HEK293T (cell line): ENCODE measurements at regions not wholly inside any gene's neighbourhood (a gene's known extent, or its start where the extent isn't known, plus 50 kb on each side); places are given as distances from the start of the nearest gene placed in this dataset.

Experiments
- CTBP1 ChIP-seq: fragments of 450-650 bp; IDR thresholded peaks from 2 replicates; pipeline ENCODE4 v1.6.1; 2016; ENCODE audit warnings: borderline replicate concordance
- FOXK2 ChIP-seq: fragments of 450-650 bp; IDR thresholded peaks from 2 replicates; pipeline ENCODE4 v1.6.1; 2016; ENCODE audit warnings: mild to moderate bottlenecking
- LEF1 ChIP-seq: fragments of 450-650 bp; IDR thresholded peaks from 2 replicates; pipeline ENCODE4 v1.6.1; 2017; ENCODE audit warnings: mild to moderate bottlenecking, borderline replicate concordance
- NFRKB ChIP-seq: fragments of 450-650 bp; IDR thresholded peaks from 2 replicates; pipeline ENCODE4 v1.6.1; 2016; ENCODE audit warnings: mild to moderate bottlenecking, moderate library complexity
- SP1 ChIP-seq: fragments of 450-650 bp; IDR thresholded peaks from 2 replicates; pipeline ENCODE4 v1.6.1; 2017
- TF ChIP-seq, protein P1 (sequence below): fragments of 450-650 bp; IDR thresholded peaks from 2 replicates; pipeline ENCODE4 v1.6.1; 2016

DNA sequence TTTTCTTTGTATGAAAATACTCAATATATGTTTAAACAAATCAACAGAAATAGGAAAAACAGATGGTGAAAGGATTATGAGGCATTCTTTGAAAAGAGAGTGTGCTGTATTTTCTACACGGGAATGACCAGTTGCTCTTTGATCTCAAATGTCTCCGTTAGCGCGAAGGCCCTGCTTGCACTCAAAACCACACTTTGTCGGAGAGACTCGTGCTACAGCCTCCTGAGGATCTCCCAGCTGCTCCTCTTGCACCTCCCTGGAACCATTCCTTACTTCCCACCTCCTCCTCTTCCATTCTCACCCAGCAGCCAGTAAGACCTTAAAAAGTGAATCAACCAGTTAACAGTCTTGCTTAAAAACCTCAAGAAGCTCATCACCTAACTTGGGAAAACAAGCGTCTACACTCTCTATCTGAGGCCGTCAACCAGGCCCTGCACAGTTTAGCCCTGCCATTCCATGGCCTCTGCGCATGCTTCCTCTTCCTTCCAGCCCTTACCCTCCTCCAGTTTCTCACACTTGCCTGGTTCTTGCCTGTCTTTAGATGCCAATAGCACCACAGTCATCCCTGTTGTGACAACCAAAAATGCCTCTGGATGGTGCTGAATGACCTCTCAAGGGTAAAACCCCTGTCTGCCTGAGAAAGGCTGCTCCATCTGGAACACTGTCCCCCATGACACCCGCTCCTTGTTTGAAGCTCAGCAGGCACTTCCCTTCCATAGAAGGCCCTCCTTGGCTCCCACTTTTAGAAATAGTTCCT is 594.7 kb upstream of the WWC1 start:
- TF ChIP-seq LEF1 = no peak
- TF ChIP-seq NFRKB = no peak
- no peak for TF ChIP-seq FOXK2
- no peak for TF ChIP-seq CTBP1
- TF ChIP-seq SP1 = no peak
- TF ChIP-seq, protein P1, sequence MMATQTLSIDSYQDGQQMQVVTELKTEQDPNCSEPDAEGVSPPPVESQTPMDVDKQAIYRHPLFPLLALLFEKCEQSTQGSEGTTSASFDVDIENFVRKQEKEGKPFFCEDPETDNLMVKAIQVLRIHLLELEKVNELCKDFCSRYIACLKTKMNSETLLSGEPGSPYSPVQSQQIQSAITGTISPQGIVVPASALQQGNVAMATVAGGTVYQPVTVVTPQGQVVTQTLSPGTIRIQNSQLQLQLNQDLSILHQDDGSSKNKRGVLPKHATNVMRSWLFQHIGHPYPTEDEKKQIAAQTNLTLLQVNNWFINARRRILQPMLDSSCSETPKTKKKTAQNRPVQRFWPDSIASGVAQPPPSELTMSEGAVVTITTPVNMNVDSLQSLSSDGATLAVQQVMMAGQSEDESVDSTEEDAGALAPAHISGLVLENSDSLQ = no peak
